ENCODE measurements at regions not wholly inside any gene's neighbourhood (a gene's known extent, or its start where the extent isn't known, plus 50 kb on each side); places are given as distances from the start of the nearest gene placed in this dataset.

GRCh38 chr1:4960782-4961475 lies 306.5 kb downstream of the AJAP1 start:
- TF ChIP-seq CTCF (IDR thresholded peaks at IDR 0.05; ENCODE audit: low read depth, low read length, poor library complexity, severe bottlenecking) (no peak), EZH2phosphoT487 (IDR thresholded peaks at IDR 0.05; ENCODE audit: borderline replicate concordance, low read length) (no peak)

Data from DOHH2 (cell line).